SK-N-SH treated with all-trans-retinoic acid at 6 μM for 48 hours (cell line): ENCODE measurements at regions not wholly inside any gene's neighbourhood (a gene's known extent, or its start where the extent isn't known, plus 50 kb on each side); places are given as distances from the start of the nearest gene placed in this dataset.
"Not testable (repeated sequence)": the region's sequence is repeated elsewhere in the genome, so short reads cannot be mapped to it uniquely, and the experiment has no call there.

ENCODE experiments used
- ATAC-seq: fragments of 200-7000 bp; cut with Tn5 transposase; 3 replicates; pipeline ENCODE4 v1.9.1; 2020; ENCODE audit warnings: mild to moderate bottlenecking, moderate library complexity
- ARNTL ChIP-seq: fragments of 450-650 bp; formaldehyde crosslinking; IDR thresholded peaks from 2 replicates; pipeline ENCODE4 v1.5.0; 2020; ENCODE audit warnings: low read depth, mild to moderate bottlenecking, moderate library complexity, borderline replicate concordance
- BACH2 ChIP-seq: fragments of 250-450 bp; sonication (Bioruptor Pico); IDR thresholded peaks from 2 replicates; pipeline ENCODE4 v1.9.0; 2021; ENCODE audit warnings: mild to moderate bottlenecking, borderline replicate concordance
- CSDC2 ChIP-seq: fragments of 250-450 bp; sonication (Bioruptor Pico); IDR thresholded peaks from 2 replicates; pipeline ENCODE4 v1.5.0; 2020; ENCODE audit warnings: mild to moderate bottlenecking, moderate library complexity
- GLIS3 ChIP-seq: fragments of 250-450 bp; sonication (Bioruptor Pico); IDR thresholded peaks from 2 replicates; pipeline ENCODE4 v1.5.0; 2020; ENCODE audit warnings: mild to moderate bottlenecking, moderate library complexity
- ISL1 ChIP-seq: fragments of 250-450 bp; sonication (Bioruptor Pico); IDR thresholded peaks from 2 replicates; pipeline ENCODE4 v2.1.2; 2022; ENCODE audit warnings: mild to moderate bottlenecking, moderate library complexity
- OSR1 ChIP-seq: fragments of 250-450 bp; sonication (Bioruptor Pico); IDR thresholded peaks from 2 replicates; pipeline ENCODE4 v1.8.0; 2022; ENCODE audit warnings: moderate library complexity, mild to moderate bottlenecking, inconsistent platforms
- RARB ChIP-seq: fragments of 250-450 bp; sonication (Bioruptor Pico); IDR thresholded peaks from 2 replicates; pipeline ENCODE4 v1.8.0; 2021; ENCODE audit warnings: mild to moderate bottlenecking, moderate library complexity
- SNAI2 ChIP-seq: fragments of 250-450 bp; sonication (Bioruptor Pico); IDR thresholded peaks from 2 replicates; pipeline ENCODE4 v1.5.0; 2020; ENCODE audit warnings: mild to moderate bottlenecking, moderate library complexity
- TCF4 ChIP-seq: fragments of 250-450 bp; sonication (Bioruptor Pico); IDR thresholded peaks from 2 replicates; pipeline ENCODE4 v1.8.0; 2021; ENCODE audit warnings: mild to moderate bottlenecking, moderate library complexity, borderline replicate concordance
- TOX ChIP-seq: fragments of 250-450 bp; sonication (Bioruptor Pico); IDR thresholded peaks from 2 replicates; pipeline ENCODE4 v1.8.0; 2021; ENCODE audit warnings: mild to moderate bottlenecking, moderate library complexity, borderline replicate concordance
- ZC3H10 ChIP-seq: fragments of 250-450 bp; sonication (Bioruptor Pico); IDR thresholded peaks from 2 replicates; pipeline ENCODE4 v1.5.1; 2021; ENCODE audit warnings: mild to moderate bottlenecking, moderate library complexity
- ZNF565 ChIP-seq: fragments of 450-650 bp; formaldehyde crosslinking; conservative IDR thresholded peaks from 2 replicates; pipeline ENCODE4 v1.5.0; 2020; ENCODE audit warnings: low read depth, mild to moderate bottlenecking, moderate library complexity
- ZNF70 ChIP-seq: fragments of 450-650 bp; formaldehyde crosslinking; IDR thresholded peaks from 2 replicates; pipeline ENCODE4 v1.5.0; 2020; ENCODE audit warnings: mild to moderate bottlenecking, moderate library complexity
- ZNF8 ChIP-seq: fragments of 450-650 bp; formaldehyde crosslinking; IDR thresholded peaks from 2 replicates; pipeline ENCODE4 v1.5.0; 2020; ENCODE audit warnings: mild to moderate bottlenecking, moderate library complexity
- TF ChIP-seq, protein P1 (sequence below): fragments of 250-450 bp; sonication (Bioruptor Pico); IDR thresholded peaks from 2 replicates; pipeline ENCODE4 v1.5.0; 2020; ENCODE audit warnings: mild to moderate bottlenecking, moderate library complexity
- TF ChIP-seq, protein P2 (sequence below): fragments of 250-450 bp; sonication (Bioruptor Pico); IDR thresholded peaks from 2 replicates; pipeline ENCODE4 v1.5.1; 2020; ENCODE audit warnings: low read depth, mild to moderate bottlenecking, moderate library complexity
- TF ChIP-seq, protein P3 (sequence below): fragments of 250-450 bp; sonication (Bioruptor Pico); IDR thresholded peaks from 2 replicates; pipeline ENCODE4 v1.8.0; 2020; ENCODE audit warnings: mild to moderate bottlenecking, moderate library complexity, borderline replicate concordance
- TF ChIP-seq, protein P4 (sequence below): fragments of 250-450 bp; sonication (Bioruptor Pico); IDR thresholded peaks from 2 replicates; pipeline ENCODE4 v1.8.0; 2021; ENCODE audit warnings: low read depth, mild to moderate bottlenecking, moderate library complexity, borderline replicate concordance
- TF ChIP-seq, protein P5 (sequence below): fragments of 250-450 bp; sonication (Bioruptor Pico); IDR thresholded peaks from 2 replicates; pipeline ENCODE4 v1.5.1; 2021; ENCODE audit warnings: mild to moderate bottlenecking, moderate library complexity

DNA sequence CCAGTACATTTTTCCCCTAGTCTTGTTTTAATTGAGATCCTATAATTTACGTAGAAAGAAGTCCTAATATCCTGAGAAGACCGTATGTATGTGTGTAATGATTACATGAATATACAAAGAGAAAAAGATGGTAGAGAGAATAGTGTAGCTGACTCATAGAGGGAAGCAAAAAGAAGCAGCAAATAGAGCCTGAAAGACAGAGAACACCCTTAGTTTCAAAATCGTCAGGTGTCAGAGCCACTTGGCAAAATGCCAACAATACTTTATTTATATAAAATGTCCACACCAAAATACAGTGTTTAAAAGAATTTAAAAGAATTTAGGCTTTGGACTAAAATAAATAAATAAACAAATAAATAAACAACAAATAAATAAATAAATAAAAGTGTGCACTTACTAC is 1414.1 kb upstream of the EYS start:
- ATAC-seq = no peak
- TF ChIP-seq ZNF565 (CRISPR knock-in tag) = no peak
- TF ChIP-seq, all 23 proteins: peak for 0

DNA sequence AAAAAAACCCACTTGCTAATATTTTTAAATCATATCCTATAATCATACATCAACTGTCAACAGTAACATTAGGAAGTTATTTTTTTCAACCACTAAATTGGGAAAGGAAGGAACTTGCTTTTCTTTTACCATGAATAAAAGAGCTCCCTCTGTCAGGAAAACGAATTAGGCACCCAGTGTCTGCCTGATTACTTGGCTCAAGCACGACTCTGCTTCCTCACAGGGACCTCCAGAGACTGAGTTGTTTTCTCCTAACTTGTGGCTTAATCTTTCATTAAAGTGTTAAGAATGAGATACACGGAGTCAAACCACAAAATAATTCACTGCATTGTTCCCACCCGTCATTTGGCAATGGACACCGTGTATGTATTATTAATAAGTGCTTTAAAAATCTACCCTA is 1405.1 kb upstream of the EYS start:
- TF ChIP-seq ARNTL (CRISPR knock-in tag) = no peak
- no peak for TF ChIP-seq GLIS3 (CRISPR knock-in tag)
- no peak for TF ChIP-seq CSDC2 (CRISPR knock-in tag)
- TF ChIP-seq RARB = no peak
- ATAC-seq = no peak

DNA sequence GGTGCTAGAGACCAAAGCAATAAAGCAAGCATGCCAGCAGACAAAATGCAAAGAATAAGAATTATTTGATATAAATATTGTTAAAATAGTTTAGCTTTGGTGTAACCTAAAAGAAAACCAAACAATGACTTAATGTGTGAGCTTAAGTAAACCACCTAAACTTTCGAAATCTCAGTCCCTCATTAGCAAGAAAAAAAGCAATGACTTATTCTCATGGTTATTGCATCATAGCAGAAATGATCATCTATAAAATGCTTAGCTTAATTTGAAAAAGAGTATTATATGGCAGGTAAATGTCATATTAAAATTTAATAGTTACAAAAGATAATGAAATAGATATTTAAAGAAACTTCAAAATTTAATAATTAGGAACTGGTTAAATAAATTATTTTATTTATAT is 1395.7 kb upstream of the EYS start:
- TF ChIP-seq, protein P1, sequence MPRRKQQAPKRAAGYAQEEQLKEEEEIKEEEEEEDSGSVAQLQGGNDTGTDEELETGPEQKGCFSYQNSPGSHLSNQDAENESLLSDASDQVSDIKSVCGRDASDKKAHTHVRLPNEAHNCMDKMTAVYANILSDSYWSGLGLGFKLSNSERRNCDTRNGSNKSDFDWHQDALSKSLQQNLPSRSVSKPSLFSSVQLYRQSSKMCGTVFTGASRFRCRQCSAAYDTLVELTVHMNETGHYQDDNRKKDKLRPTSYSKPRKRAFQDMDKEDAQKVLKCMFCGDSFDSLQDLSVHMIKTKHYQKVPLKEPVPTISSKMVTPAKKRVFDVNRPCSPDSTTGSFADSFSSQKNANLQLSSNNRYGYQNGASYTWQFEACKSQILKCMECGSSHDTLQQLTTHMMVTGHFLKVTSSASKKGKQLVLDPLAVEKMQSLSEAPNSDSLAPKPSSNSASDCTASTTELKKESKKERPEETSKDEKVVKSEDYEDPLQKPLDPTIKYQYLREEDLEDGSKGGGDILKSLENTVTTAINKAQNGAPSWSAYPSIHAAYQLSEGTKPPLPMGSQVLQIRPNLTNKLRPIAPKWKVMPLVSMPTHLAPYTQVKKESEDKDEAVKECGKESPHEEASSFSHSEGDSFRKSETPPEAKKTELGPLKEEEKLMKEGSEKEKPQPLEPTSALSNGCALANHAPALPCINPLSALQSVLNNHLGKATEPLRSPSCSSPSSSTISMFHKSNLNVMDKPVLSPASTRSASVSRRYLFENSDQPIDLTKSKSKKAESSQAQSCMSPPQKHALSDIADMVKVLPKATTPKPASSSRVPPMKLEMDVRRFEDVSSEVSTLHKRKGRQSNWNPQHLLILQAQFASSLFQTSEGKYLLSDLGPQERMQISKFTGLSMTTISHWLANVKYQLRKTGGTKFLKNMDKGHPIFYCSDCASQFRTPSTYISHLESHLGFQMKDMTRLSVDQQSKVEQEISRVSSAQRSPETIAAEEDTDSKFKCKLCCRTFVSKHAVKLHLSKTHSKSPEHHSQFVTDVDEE = no peak
- TF ChIP-seq ZNF8 (CRISPR knock-in tag) (no peak), ZNF565 (CRISPR knock-in tag) (no peak), ZNF70 (CRISPR knock-in tag) (no peak), TCF4 (CRISPR knock-in tag) (no peak), ZC3H10 (CRISPR knock-in tag) (no peak), SNAI2 (CRISPR knock-in tag) (no peak), CSDC2 (CRISPR knock-in tag) (no peak), ISL1 (CRISPR knock-in tag) (no peak), TOX (CRISPR knock-in tag) (no peak), RARB (no peak), BACH2 (CRISPR knock-in tag) (no peak), OSR1 (CRISPR knock-in tag) (no peak)
- TF ChIP-seq, protein P2, sequence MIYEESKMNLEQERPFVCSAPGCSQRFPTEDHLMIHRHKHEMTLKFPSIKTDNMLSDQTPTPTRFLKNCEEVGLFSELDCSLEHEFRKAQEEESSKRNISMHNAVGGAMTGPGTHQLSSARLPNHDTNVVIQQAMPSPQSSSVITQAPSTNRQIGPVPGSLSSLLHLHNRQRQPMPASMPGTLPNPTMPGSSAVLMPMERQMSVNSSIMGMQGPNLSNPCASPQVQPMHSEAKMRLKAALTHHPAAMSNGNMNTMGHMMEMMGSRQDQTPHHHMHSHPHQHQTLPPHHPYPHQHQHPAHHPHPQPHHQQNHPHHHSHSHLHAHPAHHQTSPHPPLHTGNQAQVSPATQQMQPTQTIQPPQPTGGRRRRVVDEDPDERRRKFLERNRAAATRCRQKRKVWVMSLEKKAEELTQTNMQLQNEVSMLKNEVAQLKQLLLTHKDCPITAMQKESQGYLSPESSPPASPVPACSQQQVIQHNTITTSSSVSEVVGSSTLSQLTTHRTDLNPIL (CRISPR knock-in tag) = no peak
- TF ChIP-seq, protein P3, sequence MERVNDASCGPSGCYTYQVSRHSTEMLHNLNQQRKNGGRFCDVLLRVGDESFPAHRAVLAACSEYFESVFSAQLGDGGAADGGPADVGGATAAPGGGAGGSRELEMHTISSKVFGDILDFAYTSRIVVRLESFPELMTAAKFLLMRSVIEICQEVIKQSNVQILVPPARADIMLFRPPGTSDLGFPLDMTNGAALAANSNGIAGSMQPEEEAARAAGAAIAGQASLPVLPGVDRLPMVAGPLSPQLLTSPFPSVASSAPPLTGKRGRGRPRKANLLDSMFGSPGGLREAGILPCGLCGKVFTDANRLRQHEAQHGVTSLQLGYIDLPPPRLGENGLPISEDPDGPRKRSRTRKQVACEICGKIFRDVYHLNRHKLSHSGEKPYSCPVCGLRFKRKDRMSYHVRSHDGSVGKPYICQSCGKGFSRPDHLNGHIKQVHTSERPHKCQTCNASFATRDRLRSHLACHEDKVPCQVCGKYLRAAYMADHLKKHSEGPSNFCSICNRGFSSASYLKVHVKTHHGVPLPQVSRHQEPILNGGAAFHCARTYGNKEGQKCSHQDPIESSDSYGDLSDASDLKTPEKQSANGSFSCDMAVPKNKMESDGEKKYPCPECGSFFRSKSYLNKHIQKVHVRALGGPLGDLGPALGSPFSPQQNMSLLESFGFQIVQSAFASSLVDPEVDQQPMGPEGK (CRISPR knock-in tag) = no peak
- TF ChIP-seq, protein P4, sequence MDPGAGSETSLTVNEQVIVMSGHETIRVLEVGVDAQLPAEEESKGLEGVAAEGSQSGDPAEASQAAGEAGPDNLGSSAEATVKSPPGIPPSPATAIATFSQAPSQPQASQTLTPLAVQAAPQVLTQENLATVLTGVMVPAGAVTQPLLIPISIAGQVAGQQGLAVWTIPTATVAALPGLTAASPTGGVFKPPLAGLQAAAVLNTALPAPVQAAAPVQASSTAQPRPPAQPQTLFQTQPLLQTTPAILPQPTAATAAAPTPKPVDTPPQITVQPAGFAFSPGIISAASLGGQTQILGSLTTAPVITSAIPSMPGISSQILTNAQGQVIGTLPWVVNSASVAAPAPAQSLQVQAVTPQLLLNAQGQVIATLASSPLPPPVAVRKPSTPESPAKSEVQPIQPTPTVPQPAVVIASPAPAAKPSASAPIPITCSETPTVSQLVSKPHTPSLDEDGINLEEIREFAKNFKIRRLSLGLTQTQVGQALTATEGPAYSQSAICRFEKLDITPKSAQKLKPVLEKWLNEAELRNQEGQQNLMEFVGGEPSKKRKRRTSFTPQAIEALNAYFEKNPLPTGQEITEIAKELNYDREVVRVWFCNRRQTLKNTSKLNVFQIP = no peak
- TF ChIP-seq, protein P5, sequence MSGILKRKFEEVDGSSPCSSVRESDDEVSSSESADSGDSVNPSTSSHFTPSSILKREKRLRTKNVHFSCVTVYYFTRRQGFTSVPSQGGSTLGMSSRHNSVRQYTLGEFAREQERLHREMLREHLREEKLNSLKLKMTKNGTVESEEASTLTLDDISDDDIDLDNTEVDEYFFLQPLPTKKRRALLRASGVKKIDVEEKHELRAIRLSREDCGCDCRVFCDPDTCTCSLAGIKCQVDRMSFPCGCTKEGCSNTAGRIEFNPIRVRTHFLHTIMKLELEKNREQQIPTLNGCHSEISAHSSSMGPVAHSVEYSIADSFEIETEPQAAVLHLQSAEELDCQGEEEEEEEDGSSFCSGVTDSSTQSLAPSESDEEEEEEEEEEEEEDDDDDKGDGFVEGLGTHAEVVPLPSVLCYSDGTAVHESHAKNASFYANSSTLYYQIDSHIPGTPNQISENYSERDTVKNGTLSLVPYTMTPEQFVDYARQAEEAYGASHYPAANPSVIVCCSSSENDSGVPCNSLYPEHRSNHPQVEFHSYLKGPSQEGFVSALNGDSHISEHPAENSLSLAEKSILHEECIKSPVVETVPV (CRISPR knock-in tag) = no peak
- no peak for ATAC-seq

DNA sequence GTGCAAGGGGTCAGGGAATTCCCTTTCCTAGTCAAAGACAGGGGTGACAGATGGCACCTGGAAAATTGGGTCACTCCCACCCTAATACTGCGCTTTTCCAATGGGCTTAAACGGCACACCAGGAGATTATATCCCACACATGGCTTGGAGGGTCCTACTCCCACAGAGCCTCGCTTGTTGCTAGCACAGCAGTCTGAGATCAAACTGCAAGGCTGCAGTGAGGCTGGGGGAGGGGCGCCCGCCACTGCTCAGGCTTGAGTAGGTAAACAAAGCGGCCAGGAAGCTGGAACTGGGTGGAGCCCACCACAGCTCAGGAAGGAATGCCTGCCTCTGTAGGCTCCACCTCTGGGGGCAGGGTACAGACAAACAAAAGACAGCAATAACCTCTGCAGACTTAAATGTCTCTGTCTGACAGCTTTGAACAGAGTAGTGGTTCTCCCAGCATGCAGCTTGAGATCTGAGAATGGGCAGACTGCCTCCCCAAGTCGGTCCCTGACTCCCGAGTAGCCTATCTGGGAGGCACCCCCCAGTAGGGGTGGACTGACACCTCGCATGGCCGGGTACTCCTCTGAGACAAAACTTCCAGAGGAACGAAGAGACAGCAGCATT is 1388.7 kb upstream of the EYS start:
- ATAC-seq = not testable (repeated sequence)
